Forelimb muscle (tissue), 1 donor: ENCODE measurements at regions not wholly inside any gene's neighbourhood (a gene's known extent, or its start where the extent isn't known, plus 50 kb on each side); places are given as distances from the start of the nearest gene placed in this dataset.
"Not testable (repeated sequence)": the region's sequence is repeated elsewhere in the genome, so short reads cannot be mapped to it uniquely, and the experiment has no call there.

ENCODE experiments used
- DNase-seq: peaks from one replicate; pipeline ENCODE4 v3.0.0-alpha.2; 2013; ENCODE audit warnings: low read depth

DNA sequence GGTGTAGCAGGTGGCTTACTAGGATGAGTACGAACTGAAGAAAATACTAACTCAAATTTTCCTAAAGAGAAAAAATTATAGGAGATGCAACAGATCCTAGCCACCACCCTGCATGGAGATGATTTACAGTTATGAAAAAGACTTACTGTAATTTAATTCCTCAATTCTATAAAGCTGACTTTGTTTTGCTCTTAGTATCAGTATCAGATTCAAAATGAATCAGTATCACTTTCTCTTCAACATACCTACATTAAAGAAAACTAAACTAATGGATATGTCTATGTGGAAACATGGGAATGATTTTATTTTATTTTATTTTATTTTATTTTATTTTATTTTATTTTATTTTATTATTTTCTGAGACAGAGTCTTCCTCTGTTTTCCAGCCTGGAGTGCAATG is 525.8 kb downstream of the NLGN4X start:
- DNase-seq = no peak

DNA sequence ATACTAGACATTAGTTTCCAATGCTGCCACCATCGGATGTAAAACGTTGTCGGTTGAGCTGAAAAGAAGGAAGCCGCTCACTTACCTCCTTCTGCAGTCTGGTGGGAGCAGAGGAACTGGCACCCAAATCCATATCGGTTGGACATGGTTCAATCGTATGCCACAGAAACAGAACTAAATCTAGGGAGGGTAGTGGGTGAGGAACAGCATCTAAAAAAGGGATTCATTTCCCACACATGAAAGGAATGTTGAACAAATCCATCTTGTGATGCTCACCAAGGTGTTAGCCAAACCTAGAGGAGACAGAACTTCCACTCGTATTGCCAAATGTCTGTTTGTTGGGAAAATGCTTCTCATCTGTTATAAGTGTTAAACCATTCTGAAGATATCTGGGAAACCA is 532.7 kb downstream of the NLGN4X start:
- DNase-seq = no peak

DNA sequence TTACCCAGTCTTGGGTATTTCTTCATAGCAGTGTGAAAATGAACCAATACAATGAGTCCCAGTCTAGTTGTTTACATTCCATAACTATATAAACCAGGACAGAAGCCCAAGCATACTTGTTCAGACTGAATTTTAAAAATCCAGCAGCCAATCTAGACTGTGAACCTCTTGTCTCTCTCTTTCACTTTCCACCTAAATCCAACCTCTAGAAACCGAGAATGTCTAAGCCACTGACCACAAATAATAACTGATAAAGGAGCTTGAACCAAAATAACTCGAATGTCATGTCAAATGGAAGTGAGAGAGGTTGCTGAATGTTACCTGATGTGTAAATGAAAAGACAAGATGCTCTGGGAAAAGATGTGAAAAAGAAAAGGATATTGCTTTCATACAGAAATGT is 544.7 kb downstream of the NLGN4X start:
- no peak for DNase-seq

DNA sequence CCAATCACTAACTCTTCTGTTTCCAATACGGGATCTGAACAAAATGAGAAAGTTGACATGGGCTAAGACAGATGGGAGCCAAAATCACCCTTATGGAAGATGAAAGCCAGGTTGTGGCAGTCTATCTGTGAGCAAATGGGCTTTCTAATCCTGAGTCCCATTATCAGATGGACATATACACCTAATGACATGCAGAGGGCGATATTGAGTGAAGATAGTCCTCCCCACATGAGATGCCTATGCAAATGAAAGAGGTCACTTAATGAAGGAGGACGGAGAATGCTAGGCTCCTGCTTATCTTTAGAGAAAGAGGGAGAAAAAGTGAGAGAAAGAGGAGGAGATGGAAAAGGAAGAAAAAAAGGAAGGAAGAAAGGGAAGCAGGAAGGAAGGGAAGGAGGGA is 547.5 kb downstream of the NLGN4X start:
- DNase-seq = no peak

DNA sequence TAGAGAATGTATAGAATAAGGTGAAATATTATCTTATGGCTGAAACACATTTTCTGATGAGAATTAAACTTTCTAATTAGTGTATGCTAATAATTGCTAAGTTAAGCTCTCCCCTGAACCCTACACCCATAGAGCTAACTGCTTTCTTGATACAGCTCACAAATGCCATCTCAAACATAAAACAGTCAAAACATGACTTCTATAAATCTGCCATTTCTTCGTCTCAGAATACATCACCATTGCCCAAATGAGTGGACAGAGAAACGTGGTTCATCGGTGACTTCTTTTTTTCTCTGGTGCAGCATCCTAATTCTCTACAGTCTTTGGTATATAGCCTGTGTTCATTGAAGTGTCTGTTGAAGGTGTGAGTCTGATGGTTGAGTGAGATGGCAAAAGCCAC is 554.6 kb downstream of the NLGN4X start:
- DNase-seq = no peak

DNA sequence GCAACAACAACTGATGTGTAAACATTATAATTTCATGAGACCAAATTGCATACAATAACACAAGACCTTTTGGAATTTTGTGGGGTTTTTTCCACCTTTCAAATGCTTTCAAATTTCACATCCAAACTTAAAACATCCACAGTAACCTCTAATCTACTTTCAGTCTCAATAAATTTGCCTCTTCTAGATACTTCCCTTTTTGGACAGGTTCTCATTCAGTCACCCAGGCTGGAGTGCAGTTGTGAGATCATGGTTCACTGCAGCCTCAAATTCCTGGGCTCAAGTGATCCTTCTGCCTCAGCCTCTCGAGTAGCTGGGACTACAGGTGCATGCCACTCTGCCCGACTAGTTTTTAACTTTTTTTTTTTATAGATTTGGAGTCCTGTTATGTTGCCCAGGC is 556.6 kb downstream of the NLGN4X start:
- no peak for DNase-seq

DNA sequence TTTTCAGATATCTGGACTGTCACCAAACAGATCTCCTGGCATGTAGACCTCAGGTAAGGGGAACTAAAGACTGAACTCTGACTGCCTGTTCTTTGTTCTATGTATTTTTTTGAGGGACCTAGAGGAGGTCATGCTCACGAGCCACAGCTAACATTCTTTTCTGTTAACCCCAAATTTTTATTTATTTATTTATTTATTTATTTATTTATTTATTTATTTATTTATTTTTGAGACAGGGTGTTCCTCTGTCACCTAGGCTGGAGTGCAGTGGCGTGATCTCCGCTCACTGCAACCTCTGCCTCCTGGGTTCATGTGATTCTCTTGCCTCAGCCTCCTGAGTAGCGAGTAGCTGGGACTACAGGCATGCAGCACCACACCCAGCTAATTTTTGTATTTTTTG is 562.0 kb downstream of the NLGN4X start:
- DNase-seq = not testable (repeated sequence)

DNA sequence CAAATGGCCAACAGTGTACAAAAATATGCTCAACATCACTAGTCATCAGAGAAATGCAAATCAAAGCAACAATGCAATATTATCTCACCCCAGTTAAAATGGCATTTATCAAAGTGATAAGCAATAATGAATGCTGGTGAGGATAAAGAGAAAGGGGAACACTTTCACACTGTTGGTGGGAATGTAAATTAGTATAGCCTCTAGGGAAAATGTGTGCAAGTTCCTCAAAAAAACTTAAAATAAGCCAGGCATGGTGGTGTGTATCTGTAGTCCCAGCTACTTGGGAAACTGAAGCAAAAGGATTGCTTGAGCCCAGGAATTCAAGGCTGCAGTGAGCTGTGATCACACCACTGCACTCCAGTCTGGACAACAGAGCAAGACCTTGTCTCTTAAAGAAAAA is 572.1 kb downstream of the NLGN4X start:
- DNase-seq = no peak

DNA sequence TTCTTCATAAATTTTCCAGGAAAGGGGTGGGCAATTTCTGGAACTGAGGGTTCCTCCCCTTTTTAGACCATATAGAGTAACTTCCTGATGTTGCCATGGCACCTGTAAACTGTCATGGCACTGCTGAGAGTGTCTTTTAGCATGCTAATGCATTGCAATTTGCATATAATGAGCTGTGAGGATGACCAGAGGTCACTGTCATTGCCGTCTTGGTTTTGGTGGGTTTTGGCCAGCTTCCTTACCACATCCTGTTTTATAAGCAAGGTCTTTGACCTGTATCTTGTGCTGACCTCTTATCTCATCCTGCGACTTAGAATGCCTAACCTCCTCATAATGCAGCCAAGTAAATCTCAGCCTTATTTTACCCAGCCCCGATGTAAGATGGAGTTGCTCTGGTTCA is 577.8 kb downstream of the NLGN4X start:
- DNase-seq = no peak

DNA sequence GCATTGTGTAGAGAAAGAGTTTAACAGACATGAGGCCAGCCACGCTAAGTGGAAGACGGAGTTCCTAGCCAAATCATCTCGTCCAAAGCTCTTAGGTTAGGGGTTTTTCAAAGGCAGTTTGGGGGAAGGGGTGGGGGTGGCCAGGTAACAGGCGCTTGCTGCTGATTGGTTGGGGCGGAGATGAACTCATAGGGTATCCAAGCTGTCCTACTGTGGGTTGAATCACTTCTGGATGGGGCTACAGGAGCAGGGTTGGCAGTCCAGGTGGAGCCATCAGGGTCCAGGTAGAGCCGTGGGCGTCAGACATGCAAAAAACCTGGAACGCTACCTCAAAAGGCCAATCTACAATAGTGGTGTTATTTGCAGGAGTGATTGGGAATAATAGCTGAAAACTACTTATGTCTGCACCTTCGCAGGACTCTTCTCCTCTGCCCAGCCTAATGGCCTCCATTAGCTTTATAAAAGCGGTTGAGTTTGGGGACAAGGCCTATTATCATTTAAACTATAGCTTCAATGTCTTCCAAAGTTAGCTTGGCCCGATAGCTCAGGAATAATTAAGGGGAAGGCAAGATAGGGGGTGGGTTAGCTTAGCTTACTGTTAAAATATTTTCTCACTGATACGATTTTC is 579.6 kb downstream of the NLGN4X start:
- no peak for DNase-seq

DNA sequence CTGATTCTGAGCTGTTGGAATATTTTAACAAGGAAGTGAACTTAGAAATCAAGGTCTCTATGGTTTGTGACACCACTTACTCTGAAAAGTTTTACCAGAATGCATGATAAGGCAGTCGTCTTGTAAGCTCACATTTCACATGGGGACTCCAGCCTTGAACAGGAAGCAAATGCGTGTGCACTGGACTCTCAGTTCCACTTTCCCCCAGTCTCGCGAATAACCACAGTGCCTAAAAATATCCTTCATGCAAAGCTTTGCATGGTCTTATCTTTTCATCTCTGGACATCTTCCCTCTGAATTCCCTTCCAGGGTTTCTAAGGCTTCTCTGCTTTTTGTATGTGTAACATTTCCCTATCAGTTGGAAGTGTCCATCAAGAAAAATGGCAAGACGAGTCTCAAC is 581.8 kb downstream of the NLGN4X start:
- DNase-seq = no peak

DNA sequence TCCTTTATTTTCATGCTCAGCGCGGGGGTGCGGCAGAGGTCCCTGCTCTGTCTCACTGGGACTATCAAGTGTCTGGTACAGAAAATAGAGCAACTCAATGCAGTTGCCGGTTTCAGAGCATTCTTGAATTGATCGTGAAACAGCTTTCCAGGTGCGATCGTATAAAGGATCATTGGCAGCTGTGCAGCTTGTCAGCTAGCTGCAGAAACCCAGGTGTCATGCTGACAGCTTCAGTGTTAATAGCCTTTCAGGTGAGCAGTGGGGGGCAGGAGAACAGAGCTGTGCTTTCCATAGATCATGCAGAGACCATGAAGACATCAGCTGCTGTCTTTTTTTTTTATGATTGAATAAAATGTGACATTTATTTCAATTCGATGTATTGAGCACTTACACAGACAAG is 583.9 kb downstream of the NLGN4X start:
- DNase-seq = no peak

DNA sequence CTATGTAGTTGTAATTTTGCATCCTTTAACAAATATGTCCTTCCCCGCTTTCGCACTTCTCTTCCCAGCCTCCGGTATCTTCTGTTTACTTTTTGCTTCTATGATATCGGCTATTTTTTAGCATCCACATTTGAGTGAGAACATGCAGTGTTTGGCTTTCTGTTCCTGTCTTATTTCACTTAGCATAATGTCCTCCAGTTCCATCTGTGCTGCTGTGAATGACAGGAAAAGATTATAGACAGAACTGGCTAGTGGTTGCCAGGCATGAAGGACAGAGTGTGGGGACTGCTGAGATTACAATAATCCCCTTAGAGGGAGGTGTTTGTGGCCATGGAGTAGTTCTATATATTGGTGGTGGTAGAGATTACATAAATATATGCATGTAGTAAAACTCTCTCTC is 588.6 kb downstream of the NLGN4X start:
- no peak for DNase-seq

DNA sequence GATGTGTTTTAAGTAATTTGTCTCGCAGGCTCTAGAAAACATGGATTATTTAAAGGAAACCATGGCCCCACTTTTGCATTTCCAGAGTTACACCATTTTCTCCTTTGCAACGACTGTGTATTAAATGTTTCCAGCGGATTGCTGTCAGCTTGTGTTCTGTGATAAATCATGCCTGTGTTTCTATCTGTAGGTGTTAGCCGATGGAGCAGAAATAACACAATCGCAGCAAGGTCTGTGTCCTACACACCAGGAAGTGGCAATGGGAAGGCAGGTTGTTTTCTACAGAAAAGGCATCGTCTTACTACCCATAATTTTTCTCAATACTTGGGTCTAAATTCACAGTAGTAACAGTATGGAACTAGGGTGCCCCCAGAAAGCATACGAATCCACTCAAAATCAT is 590.1 kb downstream of the NLGN4X start:
- DNase-seq = no peak

DNA sequence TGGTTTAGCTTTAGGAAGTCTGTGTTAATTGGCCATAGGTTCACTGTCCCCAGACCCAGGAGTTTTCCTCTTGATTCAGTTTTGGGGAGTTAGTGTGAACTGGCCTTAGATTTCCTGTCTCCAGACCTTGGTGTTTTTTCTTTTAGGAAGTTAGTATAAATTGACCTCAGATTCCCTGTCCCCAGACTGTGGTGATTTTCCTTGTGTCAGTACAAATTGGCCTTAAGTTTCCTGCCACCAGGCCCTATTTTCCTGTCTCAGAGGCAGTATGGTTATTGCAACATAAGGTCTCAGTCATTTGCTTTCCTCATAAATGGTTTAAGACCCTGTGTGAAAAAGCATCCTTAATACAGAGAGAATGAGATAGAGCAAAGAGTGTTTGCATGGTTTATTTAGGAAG is 595.8 kb downstream of the NLGN4X start:
- DNase-seq = no peak

DNA sequence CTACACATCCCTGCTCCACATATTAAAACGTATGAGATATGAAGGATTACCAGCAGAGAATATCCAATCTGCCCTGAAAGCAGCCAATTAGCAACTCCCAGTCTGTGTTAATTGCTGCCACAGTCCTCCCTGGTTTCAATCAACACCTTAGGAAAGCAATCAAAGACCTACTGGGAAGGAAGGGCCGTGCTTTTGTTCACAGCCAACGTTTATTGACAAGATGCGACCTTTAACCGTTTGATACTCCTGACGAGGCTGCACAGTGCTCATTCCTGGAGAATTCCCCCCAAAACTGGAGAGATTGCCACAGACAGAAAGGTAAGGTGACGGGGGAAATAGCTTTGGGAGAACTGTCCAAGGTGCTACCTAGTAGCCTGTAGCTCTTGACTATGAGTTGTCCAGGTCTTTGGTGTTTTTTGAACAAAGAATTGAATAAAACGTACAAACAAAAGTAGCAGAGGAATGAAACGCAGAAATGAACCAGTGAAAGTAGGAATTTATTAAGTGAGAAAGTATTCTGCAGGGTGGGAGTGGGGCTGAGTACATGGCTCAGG is 596.5 kb downstream of the NLGN4X start:
- DNase-seq = no peak

DNA sequence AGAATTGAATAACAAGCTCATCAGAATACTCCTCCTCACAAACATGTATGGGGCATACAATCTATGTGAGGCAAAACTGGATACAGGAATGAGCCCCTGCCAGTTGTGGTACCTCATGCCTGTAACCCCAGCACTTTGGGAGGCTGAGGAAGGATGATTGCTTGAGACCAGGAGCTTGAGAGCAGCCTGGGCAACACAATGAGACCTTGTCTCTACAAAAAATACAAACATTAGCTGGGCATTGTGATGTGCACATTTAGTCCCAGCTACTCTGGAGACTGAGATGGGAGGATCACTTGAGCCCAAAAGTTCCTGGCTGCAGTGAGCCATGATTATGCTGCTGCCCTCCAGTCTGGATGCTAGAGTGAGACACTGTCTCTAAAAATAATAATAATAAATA is 611.0 kb downstream of the NLGN4X start:
- DNase-seq = no peak

DNA sequence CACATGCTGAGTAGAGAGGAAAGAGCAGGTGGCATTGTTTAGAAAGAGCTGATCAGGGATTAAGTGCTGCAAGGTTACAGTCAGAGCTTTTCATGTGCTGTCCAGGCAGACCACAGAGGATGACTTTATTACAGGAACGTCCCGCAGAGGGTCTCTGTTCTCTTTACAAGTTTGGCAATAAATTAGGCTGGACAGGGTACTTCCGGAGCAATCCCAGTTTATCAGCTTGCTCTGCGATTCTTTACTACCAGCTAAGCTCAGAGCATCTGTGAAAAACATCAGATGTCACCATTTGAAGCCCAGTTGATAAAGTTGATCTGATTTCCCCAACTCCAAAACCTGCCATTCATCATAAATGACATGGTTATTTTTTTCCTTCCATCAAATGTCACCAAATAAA is 633.1 kb downstream of the NLGN4X start:
- no peak for DNase-seq

DNA sequence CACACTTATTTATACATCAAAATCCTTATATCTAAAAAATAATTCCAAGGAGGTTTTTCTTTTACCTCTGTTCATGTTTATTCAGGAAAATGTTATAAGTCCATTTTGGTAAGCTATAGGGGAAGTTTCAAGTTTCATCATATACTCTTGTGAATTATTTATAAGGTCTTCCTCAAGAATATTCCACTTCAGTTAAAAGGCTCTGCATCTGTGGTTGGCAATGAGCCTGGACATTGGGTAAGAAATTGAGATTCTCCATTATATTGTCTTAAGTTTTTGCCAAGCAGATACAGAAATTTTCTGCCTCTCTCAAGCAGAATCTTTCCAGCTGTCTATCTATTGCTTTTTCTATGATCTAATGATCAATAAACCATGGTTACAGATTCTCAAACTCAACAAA is 641.9 kb downstream of the NLGN4X start:
- no peak for DNase-seq

DNA sequence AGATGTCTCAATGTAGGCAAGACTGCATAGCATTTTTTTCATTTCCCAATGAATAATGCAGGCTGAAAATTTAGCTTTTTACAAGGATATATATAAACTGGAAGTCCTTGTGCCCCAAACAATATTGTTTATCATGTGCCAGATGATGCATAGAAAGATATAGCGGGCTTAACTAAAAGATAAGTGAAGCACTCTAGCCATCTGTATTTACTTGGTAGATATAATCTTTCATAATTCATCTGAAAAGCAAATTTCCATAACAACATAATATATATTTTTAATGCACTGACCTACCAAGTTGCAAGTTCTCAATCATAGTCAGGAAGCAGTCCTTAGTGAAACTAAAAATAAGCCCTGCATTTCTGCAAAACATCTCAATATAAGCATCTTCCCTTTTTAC is 653.3 kb downstream of the NLGN4X start:
- DNase-seq = no peak

DNA sequence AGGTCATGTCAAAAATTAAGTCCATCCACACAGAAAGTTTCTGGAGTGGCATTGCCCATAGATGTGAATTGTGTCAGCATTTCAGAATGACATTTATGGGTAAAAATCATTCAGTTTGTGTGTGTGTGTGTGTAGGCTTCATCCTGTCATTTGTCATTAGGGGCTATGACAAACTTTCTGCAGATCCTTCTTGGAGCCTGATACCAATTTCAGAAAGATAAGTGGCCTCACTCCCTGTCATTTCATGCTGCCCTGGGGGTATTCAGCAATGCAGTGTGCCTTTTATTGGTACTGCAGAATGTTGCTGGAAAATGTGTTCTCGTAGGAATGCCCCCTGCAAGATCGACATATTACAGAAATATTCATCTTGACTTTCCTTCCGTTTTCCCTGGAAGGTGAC is 659.7 kb downstream of the NLGN4X start:
- DNase-seq = no peak

DNA sequence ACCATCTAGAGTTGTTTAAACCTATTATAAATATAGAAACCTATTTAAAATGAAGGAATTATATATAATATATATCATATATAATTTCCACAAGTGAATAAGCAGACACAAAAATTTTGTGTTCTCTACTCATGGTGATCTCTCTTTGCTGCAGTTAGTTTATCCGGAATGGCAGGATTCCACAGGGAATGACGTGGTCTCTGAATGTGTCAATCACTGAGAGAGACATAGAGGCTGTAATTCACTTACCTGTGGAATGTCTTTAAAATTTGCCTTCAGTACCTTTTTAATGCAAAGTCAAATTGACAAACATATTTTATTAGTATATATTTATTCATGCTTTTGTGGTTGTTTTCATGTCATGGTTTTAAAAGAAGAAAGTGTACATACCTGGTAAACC is 669.3 kb downstream of the NLGN4X start:
- DNase-seq = no peak

DNA sequence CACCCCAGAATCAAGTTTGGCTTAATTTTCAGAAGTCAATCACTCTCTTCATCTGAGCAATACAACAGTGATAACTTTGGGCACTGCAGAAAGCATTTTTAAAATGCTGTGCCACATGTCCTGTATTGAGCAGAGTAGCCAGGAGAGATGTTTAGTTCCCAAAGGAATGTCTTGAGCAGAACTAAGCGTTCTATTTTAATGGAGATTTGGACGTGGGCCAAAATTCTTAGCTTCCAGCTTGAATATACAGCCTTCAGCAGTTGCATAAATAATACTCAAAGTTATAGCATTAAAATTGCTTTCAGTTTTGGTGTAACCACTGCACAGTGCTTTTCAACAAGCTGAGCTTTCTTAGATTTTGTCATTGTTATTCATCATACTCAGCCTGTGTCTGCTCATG is 679.2 kb downstream of the NLGN4X start:
- no peak for DNase-seq

DNA sequence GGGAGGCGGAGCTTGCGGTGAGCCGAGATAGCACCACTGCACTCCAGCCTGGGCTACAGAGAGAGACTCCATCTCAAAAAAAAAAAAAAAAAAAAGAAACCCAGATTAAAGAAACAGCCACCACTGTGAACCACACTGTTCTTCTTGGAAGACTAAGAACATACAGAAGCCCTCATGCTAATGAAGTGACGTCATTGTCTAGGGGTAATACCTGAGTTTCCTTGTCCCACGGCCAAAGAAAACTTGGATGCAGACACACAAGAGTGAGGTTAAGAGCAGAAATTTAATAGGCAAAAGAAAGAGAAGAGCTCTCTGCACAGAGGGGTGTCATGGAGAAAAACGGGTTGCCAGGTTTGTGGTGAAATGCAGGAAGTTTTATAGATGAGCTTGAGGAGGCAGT is 691.6 kb downstream of the NLGN4X start:
- no peak for DNase-seq
